GM12864 (cell line): ENCODE measurements at regions not wholly inside any gene's neighbourhood (a gene's known extent, or its start where the extent isn't known, plus 50 kb on each side); places are given as distances from the start of the nearest gene placed in this dataset.

Experiments used
- DNase-seq: peaks from one replicate; pipeline ENCODE4 v3.0.0-alpha.2; 2011; ENCODE audit warnings: low read depth
- H3K4me3 ChIP-seq: 2 replicates; pipeline ENCODE4 v1.5.1; 2011; ENCODE audit warnings: mild to moderate bottlenecking, low read depth, low read length, control low read depth
- CTCF ChIP-seq: IDR thresholded peaks from 2 replicates; pipeline ENCODE4 v1.5.1; 2011; ENCODE audit warnings: low read depth, mild to moderate bottlenecking, moderate library complexity, low read length, control low read depth, inconsistent platforms; ENCODE audit errors: missing control alignments

GRCh38 chrX:125198546-125198945, 121.1 kb upstream of the TEX13C start:
- no peak for DNase-seq
- H3K4me3 ChIP-seq, result no peak overlapping the region
- no peak for TF ChIP-seq CTCF

- H3K4me3 ChIP-seq, result no peak overlapping the region
- no peak for TF ChIP-seq CTCF
- no peak for DNase-seq
These were observed 117.0 kb upstream of the TEX13C start for GRCh38 chrX:125202591-125203248.

GRCh38 chrX:125203365-125203736, 116.3 kb upstream of the TEX13C start:
- no peak overlapping the region for H3K4me3 ChIP-seq
- DNase-seq, result no peak
- no peak for TF ChIP-seq CTCF

GRCh38 chrX:125203737-125204578, 115.7 kb upstream of the TEX13C start:
- H3K4me3 ChIP-seq, result no peak overlapping the region
- no peak for DNase-seq
- no peak for TF ChIP-seq CTCF

- no peak for TF ChIP-seq CTCF
- no peak overlapping the region for H3K4me3 ChIP-seq
- no peak for DNase-seq
These were observed 115.0 kb upstream of the TEX13C start for GRCh38 chrX:125204681-125205132.

- TF ChIP-seq CTCF, result no peak
- DNase-seq, result no peak
- no peak overlapping the region for H3K4me3 ChIP-seq
These were observed 114.3 kb upstream of the TEX13C start for GRCh38 chrX:125205133-125205917.
